Effector memory CD8-positive, alpha-beta T cell (primary cell): ENCODE measurements at regions not wholly inside any gene's neighbourhood (a gene's known extent, or its start where the extent isn't known, plus 50 kb on each side); places are given as distances from the start of the nearest gene placed in this dataset.
"Not testable (repeated sequence)": the region's sequence is repeated elsewhere in the genome, so short reads cannot be mapped to it uniquely, and the experiment has no call there.

Source experiments
- ATAC-seq: fragments of 150-1000 bp; cut with Tn5 transposase; replicated peaks from 2 replicates; pipeline ENCODE4 v1.10.0; 2021; ENCODE audit warnings: mild to moderate bottlenecking, moderate library complexity
- DNase-seq, 3 experiments: peaks; one replicate each; pipeline ENCODE4 v3.0.0; 2021
- H3K27ac Mint-ChIP-seq, 2 donors: one replicate each; pipeline ENCODE4 v1.8.0; 2022; ENCODE audit warnings: mild to moderate bottlenecking in 2 of 2, mixed read lengths in 2 of 2, moderate library complexity in 2 of 2
- H3K27me3 Mint-ChIP-seq, 2 donors: one replicate each; pipeline ENCODE4 v1.8.0; 2022; ENCODE audit warnings: mixed read lengths in 2 of 2
- H3K36me3 Mint-ChIP-seq: one replicate; pipeline ENCODE4 v1.8.0; 2022; ENCODE audit warnings: mild to moderate bottlenecking, moderate library complexity, mixed read lengths; ENCODE audit not compliant: insufficient read depth
- H3K4me1 Mint-ChIP-seq, 2 donors: one replicate each; pipeline ENCODE4 v1.8.0; 2022; ENCODE audit warnings: low read depth in 2 of 2, mixed read lengths in 2 of 2
- H3K4me3 Mint-ChIP-seq, 2 donors: one replicate each; pipeline ENCODE4 v1.8.0; 2022; ENCODE audit warnings: mild to moderate bottlenecking in 2 of 2, mixed read lengths in 2 of 2, moderate library complexity in 2 of 2
- H3K9me3 Mint-ChIP-seq, 2 donors: one replicate each; pipeline ENCODE4 v1.8.0; 2022; ENCODE audit warnings: mixed read lengths in 2 of 2

GRCh38 chr4:116118221-116118620 is 967.2 kb downstream of the TRAM1L1 start:
- ATAC-seq: no peak
- no peak for DNase-seq
- no peaks in the 10 kb centered on the region for H3K4me1 Mint-ChIP-seq
- no peaks in the 10 kb centered on the region for H3K27me3 Mint-ChIP-seq
- H3K36me3 Mint-ChIP-seq: no peaks in the 10 kb centered on the region
- H3K27ac Mint-ChIP-seq: no peak overlapping the region
- peaks cover 0 to 5% of the 10 kb centered on the region in 2 donors for H3K9me3 Mint-ChIP-seq
- no peak overlapping the region for H3K4me3 Mint-ChIP-seq

- H3K36me3 Mint-ChIP-seq, H3K27ac Mint-ChIP-seq, H3K9me3 Mint-ChIP-seq, H3K4me1 Mint-ChIP-seq, H3K4me3 Mint-ChIP-seq, H3K27me3 Mint-ChIP-seq, ATAC-seq, DNase-seq: not testable (repeated sequence)
Observed at GRCh38 chr4:116112861-116113260, 972.5 kb downstream of the TRAM1L1 start.

- no peak overlapping the region for H3K27ac Mint-ChIP-seq
- peaks cover 0 to 2% of the 10 kb centered on the region in 2 donors for H3K9me3 Mint-ChIP-seq
- H3K4me3 Mint-ChIP-seq: no peak overlapping the region
- no peaks in the 10 kb centered on the region for H3K4me1 Mint-ChIP-seq
- H3K27me3 Mint-ChIP-seq: no peaks in the 10 kb centered on the region
- ATAC-seq: no peak
- H3K36me3 Mint-ChIP-seq: no peaks in the 10 kb centered on the region
- DNase-seq: no peak
Observed at GRCh38 chr4:116110713-116111112, 974.7 kb downstream of the TRAM1L1 start.

- Mint-ChIP-seq H3K27ac (no peak overlapping the region), H3K27me3 (no peaks in the 10 kb centered on the region), H3K4me1 (no peaks in the 10 kb centered on the region), H3K36me3 (no peaks in the 10 kb centered on the region), H3K9me3 (peaks cover 0 to 2% of the 10 kb centered on the region in 2 donors), H3K4me3 (no peak overlapping the region)
- ATAC-seq: no peak
- no peak for DNase-seq
Observed at GRCh38 chr4:116108606-116109005, 976.8 kb downstream of the TRAM1L1 start.

- no peaks in the 10 kb centered on the region for H3K27me3 Mint-ChIP-seq
- ATAC-seq: no peak
- H3K27ac Mint-ChIP-seq: no peak overlapping the region
- peaks cover 0 to 9% of the 10 kb centered on the region in 2 donors for H3K9me3 Mint-ChIP-seq
- H3K4me3 Mint-ChIP-seq: no peak overlapping the region
- H3K4me1 Mint-ChIP-seq: no peaks in the 10 kb centered on the region
- DNase-seq: no peak
- no peaks in the 10 kb centered on the region for H3K36me3 Mint-ChIP-seq
Observed at GRCh38 chr4:116101321-116101720, 984.1 kb downstream of the TRAM1L1 start.

GRCh38 chr4:116099596-116099995 is 985.8 kb downstream of the TRAM1L1 start:
- Mint-ChIP-seq H3K36me3 (no peaks in the 10 kb centered on the region), H3K4me1 (no peaks in the 10 kb centered on the region), H3K27me3 (no peaks in the 10 kb centered on the region), H3K9me3 (peaks cover 0 to 11% of the 10 kb centered on the region in 2 donors), H3K4me3 (no peak overlapping the region), H3K27ac (no peak overlapping the region)
- ATAC-seq (no peak), DNase-seq (no peak)

- peaks cover 0 to 11% of the 10 kb centered on the region in 2 donors for H3K9me3 Mint-ChIP-seq
- ATAC-seq, H3K4me3 Mint-ChIP-seq, H3K4me1 Mint-ChIP-seq, H3K27me3 Mint-ChIP-seq, H3K36me3 Mint-ChIP-seq, H3K27ac Mint-ChIP-seq, DNase-seq: not testable (repeated sequence)
Observed at GRCh38 chr4:116097353-116097752, 983.9 kb upstream of the NDST4 start.

GRCh38 chr4:116092961-116093360 is 979.5 kb upstream of the NDST4 start:
- no peak for ATAC-seq
- Mint-ChIP-seq H3K36me3 (no peaks in the 10 kb centered on the region), H3K27ac (no peak overlapping the region), H3K27me3 (no peaks in the 10 kb centered on the region), H3K4me1 (no peaks in the 10 kb centered on the region), H3K4me3 (no peak overlapping the region), H3K9me3 (peaks cover 0 to 7% of the 10 kb centered on the region in 2 donors)
- no peak for DNase-seq

- no peaks in the 10 kb centered on the region for H3K27me3 Mint-ChIP-seq
- no peaks in the 10 kb centered on the region for H3K4me1 Mint-ChIP-seq
- DNase-seq (no peak), ATAC-seq (no peak)
- H3K27ac Mint-ChIP-seq: no peak overlapping the region
- H3K9me3 Mint-ChIP-seq: no peaks in the 10 kb centered on the region
- no peak overlapping the region for H3K4me3 Mint-ChIP-seq
- no peaks in the 10 kb centered on the region for H3K36me3 Mint-ChIP-seq
Observed at GRCh38 chr4:116088771-116089170, 975.4 kb upstream of the NDST4 start.

- no peak for DNase-seq
- H3K4me3 Mint-ChIP-seq: no peak overlapping the region
- ATAC-seq: no peak
- peaks cover 6 to 18% of the 10 kb centered on the region in 2 donors for H3K9me3 Mint-ChIP-seq
- no peak overlapping the region for H3K27ac Mint-ChIP-seq
- H3K27me3 Mint-ChIP-seq: no peaks in the 10 kb centered on the region
- H3K4me1 Mint-ChIP-seq: no peaks in the 10 kb centered on the region
- no peaks in the 10 kb centered on the region for H3K36me3 Mint-ChIP-seq
Observed at GRCh38 chr4:116082808-116083366, 969.5 kb upstream of the NDST4 start.

- ATAC-seq: no peak
- Mint-ChIP-seq H3K27ac (no peak overlapping the region), H3K4me1 (no peaks in the 10 kb centered on the region), H3K4me3 (no peak overlapping the region), H3K27me3 (no peaks in the 10 kb centered on the region), H3K36me3 (no peaks in the 10 kb centered on the region), H3K9me3 (peaks cover 4 to 5% of the 10 kb centered on the region in 2 donors)
- DNase-seq: no peak
Observed at GRCh38 chr4:116073051-116073450, 959.6 kb upstream of the NDST4 start.

- no peaks in the 10 kb centered on the region for H3K27me3 Mint-ChIP-seq
- no peak overlapping the region for H3K4me3 Mint-ChIP-seq
- no peaks in the 10 kb centered on the region for H3K36me3 Mint-ChIP-seq
- DNase-seq (no peak), ATAC-seq (no peak)
- H3K4me1 Mint-ChIP-seq: no peaks in the 10 kb centered on the region
- H3K27ac Mint-ChIP-seq: no peak overlapping the region
- peaks cover 6 to 22% of the 10 kb centered on the region in 2 donors for H3K9me3 Mint-ChIP-seq
Observed at GRCh38 chr4:116070283-116070682, 956.9 kb upstream of the NDST4 start.

- no peak for ATAC-seq
- peaks cover 7 to 22% of the 10 kb centered on the region in 2 donors for H3K9me3 Mint-ChIP-seq
- H3K4me1 Mint-ChIP-seq: no peaks in the 10 kb centered on the region
- H3K27ac Mint-ChIP-seq: no peak overlapping the region
- H3K27me3 Mint-ChIP-seq: no peaks in the 10 kb centered on the region
- no peak for DNase-seq
- H3K4me3 Mint-ChIP-seq: no peak overlapping the region
- H3K36me3 Mint-ChIP-seq: no peaks in the 10 kb centered on the region
Observed at GRCh38 chr4:116066711-116067245, 953.4 kb upstream of the NDST4 start.

GRCh38 chr4:116064331-116064730 is 950.9 kb upstream of the NDST4 start:
- ATAC-seq: no peak
- H3K9me3 Mint-ChIP-seq: peaks cover 9 to 22% of the 10 kb centered on the region in 2 donors
- no peaks in the 10 kb centered on the region for H3K27me3 Mint-ChIP-seq
- no peak for DNase-seq
- H3K36me3 Mint-ChIP-seq: no peaks in the 10 kb centered on the region
- no peaks in the 10 kb centered on the region for H3K4me1 Mint-ChIP-seq
- H3K27ac Mint-ChIP-seq: no peak overlapping the region
- no peak overlapping the region for H3K4me3 Mint-ChIP-seq
